ENCODE measurements at regions not wholly inside any gene's neighbourhood (a gene's known extent, or its start where the extent isn't known, plus 50 kb on each side); places are given as distances from the start of the nearest gene placed in this dataset.

GRCh38 chr12:73308747-73309146 lies 1036.6 kb downstream of the TRHDE start:
- Histone ChIP-seq H3K4me2 (ENCODE audit: low read length) (no peak overlapping the region), H3K4me3 (ENCODE audit: low read depth, low read length, poor library complexity, severe bottlenecking) (no peak overlapping the region), H3K9me3 (ENCODE audit: low read length) (no peaks in the 10 kb centered on the region), H3F3A (ENCODE audit: insufficient read depth, low read length) (no peaks in the 10 kb centered on the region), H3K9ac (ENCODE audit: low read length) (no peak overlapping the region), H2AFZ (ENCODE audit: low read length) (no peak overlapping the region), H3K9me2 (ENCODE audit: low read depth, low read length) (no peaks in the 10 kb centered on the region), H4K20me1 (ENCODE audit: insufficient read depth, low read length) (no peaks in the 10 kb centered on the region), H3K4me1 (ENCODE audit: insufficient read depth, low read length, severe bottlenecking) (no peaks in the 10 kb centered on the region), H3K36me3 (ENCODE audit: insufficient read depth, low read length) (no peaks in the 10 kb centered on the region), H3K27me3 (ENCODE audit: insufficient read depth, low read length) (no peaks in the 10 kb centered on the region), H3K27ac (ENCODE audit: low read depth, low read length, poor library complexity, severe bottlenecking) (no peak overlapping the region), H3K79me2 (ENCODE audit: insufficient read depth, low read length) (no peaks in the 10 kb centered on the region)
- TF ChIP-seq EZH2 (IDR thresholded peaks at IDR 0.05; ENCODE audit: borderline replicate concordance, low read length) (no peak), CTCF (IDR thresholded peaks at IDR 0.05; ENCODE audit: low read length) (no peak)

- Histone ChIP-seq H3F3A (ENCODE audit: insufficient read depth, low read length) (no peaks in the 10 kb centered on the region), H3K4me3 (ENCODE audit: low read depth, low read length, poor library complexity, severe bottlenecking) (no peak overlapping the region), H3K36me3 (ENCODE audit: insufficient read depth, low read length) (no peaks in the 10 kb centered on the region), H3K9me2 (ENCODE audit: low read depth, low read length) (no peaks in the 10 kb centered on the region), H3K4me2 (ENCODE audit: low read length) (no peak overlapping the region), H3K9ac (ENCODE audit: low read length) (no peak overlapping the region), H3K27ac (ENCODE audit: low read depth, low read length, poor library complexity, severe bottlenecking) (no peak overlapping the region), H4K20me1 (ENCODE audit: insufficient read depth, low read length) (no peaks in the 10 kb centered on the region), H3K79me2 (ENCODE audit: insufficient read depth, low read length) (no peaks in the 10 kb centered on the region), H3K9me3 (ENCODE audit: low read length) (no peaks in the 10 kb centered on the region), H3K4me1 (ENCODE audit: insufficient read depth, low read length, severe bottlenecking) (no peaks in the 10 kb centered on the region), H3K27me3 (ENCODE audit: insufficient read depth, low read length) (no peaks in the 10 kb centered on the region), H2AFZ (ENCODE audit: low read length) (no peak overlapping the region)
- TF ChIP-seq EZH2 (IDR thresholded peaks at IDR 0.05; ENCODE audit: borderline replicate concordance, low read length) (no peak), CTCF (IDR thresholded peaks at IDR 0.05; ENCODE audit: low read length) (no peak)
These were observed 1049.1 kb downstream of the TRHDE start for GRCh38 chr12:73321319-73321718.

GRCh38 chr12:73321776-73322175 lies 1049.6 kb downstream of the TRHDE start:
- Histone ChIP-seq H4K20me1 (ENCODE audit: insufficient read depth, low read length) (no peaks in the 10 kb centered on the region), H3K9me2 (ENCODE audit: low read depth, low read length) (no peaks in the 10 kb centered on the region), H3K36me3 (ENCODE audit: insufficient read depth, low read length) (no peaks in the 10 kb centered on the region), H3K4me2 (ENCODE audit: low read length) (no peak overlapping the region), H2AFZ (ENCODE audit: low read length) (no peak overlapping the region), H3F3A (ENCODE audit: insufficient read depth, low read length) (no peaks in the 10 kb centered on the region), H3K27ac (ENCODE audit: low read depth, low read length, poor library complexity, severe bottlenecking) (no peak overlapping the region), H3K9ac (ENCODE audit: low read length) (no peak overlapping the region), H3K27me3 (ENCODE audit: insufficient read depth, low read length) (no peaks in the 10 kb centered on the region), H3K9me3 (ENCODE audit: low read length) (no peaks in the 10 kb centered on the region), H3K4me1 (ENCODE audit: insufficient read depth, low read length, severe bottlenecking) (no peaks in the 10 kb centered on the region), H3K4me3 (ENCODE audit: low read depth, low read length, poor library complexity, severe bottlenecking) (no peak overlapping the region), H3K79me2 (ENCODE audit: insufficient read depth, low read length) (no peaks in the 10 kb centered on the region)
- no peak for TF ChIP-seq CTCF (IDR thresholded peaks at IDR 0.05; ENCODE audit: low read length)
- no peak for TF ChIP-seq EZH2 (IDR thresholded peaks at IDR 0.05; ENCODE audit: borderline replicate concordance, low read length)

All from OCI-LY1 (cell line).